Activated naive CD4-positive, alpha-beta T cell treated with anti-CD3 and anti-CD28 coated beads for 36 hours (primary cell): ENCODE measurements at regions not wholly inside any gene's neighbourhood (a gene's known extent, or its start where the extent isn't known, plus 50 kb on each side); places are given as distances from the start of the nearest gene placed in this dataset.
A peak's percentile ranks its signal among the peaks of the same experiment; 100 is the strongest.
"Not testable (repeated sequence)": the region's sequence is repeated elsewhere in the genome, so short reads cannot be mapped to it uniquely, and the experiment has no call there.

Source experiments
- CTCF ChIA-PET: fragments of 350-600 bp; sonication (Branson Sonifier 250); formaldehyde crosslinking; loops from one replicate; lab custom pipeline; 2021; ENCODE audit warnings: antibody characterized with exemption; lab: Charles Lee
- DNase-seq: peaks from one replicate; pipeline ENCODE4 v3.0.0-alpha.2; 2020
- H3K27ac Mint-ChIP-seq: one replicate; pipeline ENCODE4 v1.8.0; 2021; ENCODE audit warnings: mild to moderate bottlenecking, mixed read lengths
- H3K27me3 Mint-ChIP-seq: one replicate; pipeline ENCODE4 v1.8.0; 2021; ENCODE audit warnings: low read depth, mixed read lengths
- H3K36me3 Mint-ChIP-seq: one replicate; pipeline ENCODE4 v1.8.0; 2021; ENCODE audit warnings: low read depth, mixed read lengths
- H3K4me1 Mint-ChIP-seq: one replicate; pipeline ENCODE4 v1.8.0; 2021; ENCODE audit warnings: low read depth, mixed read lengths
- H3K4me3 Mint-ChIP-seq: one replicate; pipeline ENCODE4 v1.8.0; 2021; ENCODE audit warnings: mild to moderate bottlenecking, moderate library complexity, mixed read lengths
- H3K9me3 Mint-ChIP-seq: one replicate; pipeline ENCODE4 v1.8.0; 2021; ENCODE audit warnings: mixed read lengths
- intact Hi-C: fragments of 100-400 bp; cut with micrococcal nuclease; formaldehyde crosslinking; loops from one replicate; pipeline ENCODE4 v1.15.1; 2023

GRCh38 chr14:106733771-106734170 is 1207.4 kb downstream of the TMEM121 start:
- intact Hi-C loops = no loop called here
- no peak for DNase-seq
- Mint-ChIP-seq H3K4me3 (no peak overlapping the region), H3K36me3 (no peaks in the 10 kb centered on the region), H3K27ac (no peak overlapping the region), H3K27me3 (no peaks in the 10 kb centered on the region), H3K4me1 (no peaks in the 10 kb centered on the region), H3K9me3 (no peaks in the 10 kb centered on the region)
- CTCF ChIA-PET = no interaction called here

DNA sequence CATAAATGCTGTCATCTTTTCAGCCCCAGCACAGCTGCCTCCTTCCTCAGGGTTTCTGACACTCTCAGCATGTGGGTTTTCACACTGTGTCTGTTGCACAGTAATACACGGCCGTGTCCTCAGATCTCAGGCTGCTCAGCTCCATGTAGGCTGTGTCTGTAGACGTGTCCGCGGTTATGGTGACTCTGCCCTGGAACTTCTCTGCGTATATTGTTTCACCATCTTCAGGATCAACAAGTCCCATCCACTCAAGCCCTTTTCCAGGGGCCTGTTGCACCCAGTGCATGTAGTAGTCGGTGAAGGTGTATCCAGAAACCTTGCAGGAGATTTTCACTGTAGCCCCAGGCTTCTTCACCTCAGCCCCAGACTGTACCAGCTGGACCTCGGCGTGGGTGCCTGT is 1210.6 kb downstream of the TMEM121 start:
- Mint-ChIP-seq H3K36me3 (no peaks in the 10 kb centered on the region), H3K4me1 (peaks cover 9% of the 10 kb centered on the region), H3K27me3 (no peaks in the 10 kb centered on the region), H3K27ac (no peak overlapping the region), H3K4me3 (no peak overlapping the region), H3K9me3 (no peaks in the 10 kb centered on the region)
- CTCF ChIA-PET = interaction anchor here (1.5 to 1.8 kb wide), 2 partner anchors 19 to 29 kb away, joined by 3 to 5 read pairs; no protein-coding TSS in a partner anchor
- intact Hi-C loops = no loop called here
- DNase-seq = no peak

GRCh38 chr14:106738075-106738474 is 1211.7 kb downstream of the TMEM121 start:
- DNase-seq = peak; percentile 31
- Mint-ChIP-seq H3K4me1 (peaks cover 9% of the 10 kb centered on the region), H3K27me3 (no peaks in the 10 kb centered on the region), H3K9me3 (no peaks in the 10 kb centered on the region), H3K27ac (no peak overlapping the region), H3K4me3 (no peak overlapping the region), H3K36me3 (no peaks in the 10 kb centered on the region)
- CTCF ChIA-PET = interaction anchor here (0.9 to 1.8 kb wide), 4 partner anchors 8 to 28 kb away, joined by 3 to 5 read pairs (median 4); no protein-coding TSS in a partner anchor
- intact Hi-C loops = no loop called here

GRCh38 chr14:106738598-106739258 is 1212.3 kb downstream of the TMEM121 start:
- peak; percentile 25 for DNase-seq
- H3K4me1 Mint-ChIP-seq, H3K4me3 Mint-ChIP-seq, H3K9me3 Mint-ChIP-seq, H3K27ac Mint-ChIP-seq, intact Hi-C loops, H3K27me3 Mint-ChIP-seq, H3K36me3 Mint-ChIP-seq: not testable (repeated sequence)
- CTCF ChIA-PET = interaction anchor here (0.7 to 2.7 kb wide), 9 partner anchors 8 to 1121 kb away, joined by 3 to 20 read pairs (median 4); no protein-coding TSS in a partner anchor

DNA sequence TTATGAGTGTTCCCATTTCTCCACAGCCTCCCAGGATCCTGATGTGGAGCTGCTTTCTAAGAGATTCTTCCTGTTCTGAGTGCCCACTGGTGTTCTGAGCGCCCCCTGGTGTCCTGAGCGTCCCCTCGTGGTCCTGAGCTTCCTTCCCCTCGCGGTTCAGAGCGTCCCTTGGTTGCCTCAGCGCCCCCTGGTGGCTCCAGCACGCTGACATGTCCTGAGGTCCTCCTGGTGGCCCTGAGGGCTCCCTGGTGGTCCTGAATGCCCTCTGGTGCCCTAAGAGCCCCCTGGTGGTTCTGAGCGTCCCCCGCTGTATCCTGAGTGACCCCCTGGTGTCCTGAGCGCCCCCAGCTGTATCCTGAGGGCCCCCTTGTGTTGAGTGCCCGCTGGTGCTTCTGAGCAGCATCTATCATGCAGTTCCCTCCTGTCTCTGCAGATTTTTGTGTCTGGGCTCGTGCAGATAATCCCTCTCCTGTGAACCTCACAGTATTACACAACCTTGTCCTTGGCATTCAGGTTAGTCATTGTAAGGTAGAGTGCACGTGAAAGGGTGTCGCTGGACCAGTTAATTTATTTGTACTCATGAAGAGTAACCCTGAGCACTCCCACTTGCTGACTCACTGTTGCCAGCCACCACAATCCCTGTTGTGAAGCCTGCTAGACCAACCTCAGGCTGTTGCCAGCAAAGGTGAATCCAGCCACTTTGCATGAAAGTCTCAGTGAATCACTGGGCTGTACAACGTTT is 1214.9 kb downstream of the TMEM121 start:
- H3K27me3 Mint-ChIP-seq, H3K4me3 Mint-ChIP-seq, H3K36me3 Mint-ChIP-seq, H3K9me3 Mint-ChIP-seq: not testable (repeated sequence)
- Mint-ChIP-seq H3K27ac (peak overlapping the region; percentile 12), H3K4me1 (peaks cover 11% of the 10 kb centered on the region)
- peak; percentile 79 for DNase-seq
- intact Hi-C loops = loop anchor here (5.0 kb wide), 1 partner anchor 49 kb away; no protein-coding TSS in a partner anchor
- CTCF ChIA-PET = interaction anchor here (0.7 to 2.7 kb wide), 19 partner anchors 16 to 462 kb away, joined by 3 to 20 read pairs (median 5); no protein-coding TSS in a partner anchor

- H3K4me3 Mint-ChIP-seq, H3K36me3 Mint-ChIP-seq, H3K27ac Mint-ChIP-seq, CTCF ChIA-PET, intact Hi-C loops, H3K27me3 Mint-ChIP-seq, H3K9me3 Mint-ChIP-seq: not testable (repeated sequence)
- peak; percentile 19 for DNase-seq
- peaks cover 12% of the 10 kb centered on the region for H3K4me1 Mint-ChIP-seq
These were observed 1218.8 kb downstream of the TMEM121 start for GRCh38 chr14:106745016-106745767.

DNA sequence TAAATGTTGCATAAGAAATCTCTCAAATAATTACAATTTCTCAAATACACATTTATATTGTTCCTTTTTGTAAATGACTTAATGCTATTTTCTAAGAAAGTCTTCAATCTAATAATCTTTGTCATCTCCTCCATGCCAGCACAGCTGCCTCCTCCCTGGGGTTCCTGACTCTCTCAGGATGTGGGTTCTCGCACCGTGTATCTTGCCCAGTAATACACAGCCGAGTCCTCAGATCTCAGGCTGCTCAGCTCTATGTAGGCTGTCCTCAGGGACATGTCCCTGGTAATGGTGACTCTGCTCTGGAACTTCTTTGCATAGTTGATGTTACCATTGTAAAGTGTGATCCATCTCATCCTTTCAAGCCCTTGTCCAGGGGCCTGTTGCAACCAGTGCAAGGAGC is 1223.7 kb downstream of the TMEM121 start:
- intact Hi-C loops, DNase-seq, H3K9me3 Mint-ChIP-seq, H3K27me3 Mint-ChIP-seq, H3K27ac Mint-ChIP-seq, H3K4me3 Mint-ChIP-seq, H3K36me3 Mint-ChIP-seq, H3K4me1 Mint-ChIP-seq, CTCF ChIA-PET: not testable (repeated sequence)

- intact Hi-C loops, H3K9me3 Mint-ChIP-seq, H3K4me3 Mint-ChIP-seq, H3K27me3 Mint-ChIP-seq, H3K36me3 Mint-ChIP-seq, H3K27ac Mint-ChIP-seq: not testable (repeated sequence)
- peaks cover 24% of the 10 kb centered on the region for H3K4me1 Mint-ChIP-seq
- DNase-seq = peak; percentile 33
- CTCF ChIA-PET = interaction anchor here (1.5 kb wide), 1 partner anchor 119 kb away, joined by 5 read pairs; no protein-coding TSS in a partner anchor
These were observed 1227.4 kb downstream of the TMEM121 start for GRCh38 chr14:106753751-106754150.

DNA sequence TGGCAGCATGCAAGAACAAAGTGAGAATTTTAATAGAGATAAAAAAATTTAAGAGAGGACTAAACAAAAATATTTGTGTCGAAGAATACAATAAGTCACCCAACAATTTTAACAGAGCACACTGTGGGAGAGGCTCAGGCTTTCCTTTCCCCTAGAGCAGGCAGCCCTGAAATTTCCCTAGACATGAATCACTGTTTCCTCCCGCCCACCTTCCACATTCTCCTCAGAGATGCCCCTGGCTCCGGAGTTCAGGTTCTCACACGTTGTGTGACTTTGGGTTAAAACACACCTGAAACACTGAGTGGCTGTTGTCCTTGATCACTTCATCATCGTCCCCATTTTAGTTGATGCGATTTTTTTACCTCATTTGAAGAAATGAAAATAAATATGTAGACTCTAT is 1231.1 kb downstream of the TMEM121 start:
- H3K27ac Mint-ChIP-seq, H3K4me3 Mint-ChIP-seq, H3K27me3 Mint-ChIP-seq, H3K36me3 Mint-ChIP-seq, intact Hi-C loops, DNase-seq, H3K9me3 Mint-ChIP-seq: not testable (repeated sequence)
- CTCF ChIA-PET = interaction anchor here (0.8 to 1.1 kb wide), 3 partner anchors 9 to 93 kb away, joined by 3 to 4 read pairs (median 3); no protein-coding TSS in a partner anchor
- H3K4me1 Mint-ChIP-seq = peaks cover 20% of the 10 kb centered on the region

- not testable (repeated sequence) for H3K27ac Mint-ChIP-seq, H3K9me3 Mint-ChIP-seq, H3K4me3 Mint-ChIP-seq, H3K27me3 Mint-ChIP-seq, H3K36me3 Mint-ChIP-seq
- CTCF ChIA-PET = interaction anchor here (1.6 kb wide), 1 partner anchor 21 kb away, joined by 5 read pairs; no protein-coding TSS in a partner anchor
- peak; percentile 41 for DNase-seq
- intact Hi-C loops = loop anchor here (2.0 to 10.0 kb wide), 2 partner anchors 47 to 637 kb away; no protein-coding TSS in a partner anchor
- H3K4me1 Mint-ChIP-seq = peaks cover 26% of the 10 kb centered on the region
These were observed 1235.8 kb downstream of the TMEM121 start for GRCh38 chr14:106761886-106762816.

DNA sequence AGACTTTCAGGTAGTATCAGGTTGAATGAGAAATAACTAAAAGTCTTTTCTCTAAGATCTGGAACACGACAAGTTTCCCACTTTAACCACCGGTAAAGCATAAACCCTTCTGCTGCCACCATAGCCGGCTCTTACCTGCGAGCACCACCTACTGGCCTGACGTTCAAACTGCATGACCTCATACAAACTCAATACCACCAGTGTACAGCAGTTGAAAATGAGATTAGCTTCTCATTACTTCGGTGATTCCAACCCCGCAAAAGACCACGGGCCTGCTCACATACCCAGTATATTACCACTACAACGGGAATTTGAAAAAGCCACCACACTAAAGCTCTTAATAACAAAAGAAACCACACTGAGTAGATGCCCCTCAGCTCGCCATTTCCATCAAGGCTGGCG is 1238.6 kb downstream of the TMEM121 start:
- peaks cover 31% of the 10 kb centered on the region for H3K4me1 Mint-ChIP-seq
- not testable (repeated sequence) for H3K4me3 Mint-ChIP-seq, H3K27ac Mint-ChIP-seq, H3K36me3 Mint-ChIP-seq, H3K9me3 Mint-ChIP-seq, H3K27me3 Mint-ChIP-seq
- intact Hi-C loops = loop anchor here (5.0 to 10.0 kb wide), 2 partner anchors 640 to 758 kb away; no protein-coding TSS in a partner anchor
- peak; percentile 44 for DNase-seq
- CTCF ChIA-PET = interaction anchor here (0.6 to 1.9 kb wide), 3 partner anchors 24 to 711 kb away, joined by 3 to 7 read pairs (median 3); no protein-coding TSS in a partner anchor
